ENCODE measurements at regions not wholly inside any gene's neighbourhood (a gene's known extent, or its start where the extent isn't known, plus 50 kb on each side); places are given as distances from the start of the nearest gene placed in this dataset.
A peak's percentile ranks its signal among the peaks of the same experiment; 100 is the strongest.

DNA sequence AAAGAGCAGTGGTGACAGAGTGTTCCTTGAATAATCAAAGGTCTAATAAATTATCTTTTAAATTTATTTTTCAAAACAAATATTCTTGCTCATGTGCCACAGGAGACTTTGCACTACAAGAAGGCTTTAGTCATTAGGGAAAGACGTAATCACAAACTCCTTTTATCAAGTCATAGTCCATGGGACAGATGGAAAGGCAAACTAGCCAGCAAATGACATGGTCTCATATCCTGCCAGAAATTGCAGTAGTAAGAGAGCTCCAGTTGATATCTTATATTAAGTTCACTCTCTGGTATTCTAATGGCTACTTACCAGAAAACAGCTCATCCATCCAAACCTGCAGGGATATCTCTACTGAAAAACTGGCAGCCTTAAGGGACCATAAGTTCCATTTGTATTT, 225.0 kb upstream of the TP63 start:
- TF ChIP-seq NFIC (IDR thresholded peaks at IDR 0.05) (no peak), EGR1 (IDR thresholded peaks at IDR 0.05) (no peak), CEBPB (IDR thresholded peaks at IDR 0.05) (no peak), FOXM1 (IDR thresholded peaks at IDR 0.05; ENCODE audit: borderline replicate concordance, low read depth) (no peak)
- TF ChIP-seq, protein P1, sequence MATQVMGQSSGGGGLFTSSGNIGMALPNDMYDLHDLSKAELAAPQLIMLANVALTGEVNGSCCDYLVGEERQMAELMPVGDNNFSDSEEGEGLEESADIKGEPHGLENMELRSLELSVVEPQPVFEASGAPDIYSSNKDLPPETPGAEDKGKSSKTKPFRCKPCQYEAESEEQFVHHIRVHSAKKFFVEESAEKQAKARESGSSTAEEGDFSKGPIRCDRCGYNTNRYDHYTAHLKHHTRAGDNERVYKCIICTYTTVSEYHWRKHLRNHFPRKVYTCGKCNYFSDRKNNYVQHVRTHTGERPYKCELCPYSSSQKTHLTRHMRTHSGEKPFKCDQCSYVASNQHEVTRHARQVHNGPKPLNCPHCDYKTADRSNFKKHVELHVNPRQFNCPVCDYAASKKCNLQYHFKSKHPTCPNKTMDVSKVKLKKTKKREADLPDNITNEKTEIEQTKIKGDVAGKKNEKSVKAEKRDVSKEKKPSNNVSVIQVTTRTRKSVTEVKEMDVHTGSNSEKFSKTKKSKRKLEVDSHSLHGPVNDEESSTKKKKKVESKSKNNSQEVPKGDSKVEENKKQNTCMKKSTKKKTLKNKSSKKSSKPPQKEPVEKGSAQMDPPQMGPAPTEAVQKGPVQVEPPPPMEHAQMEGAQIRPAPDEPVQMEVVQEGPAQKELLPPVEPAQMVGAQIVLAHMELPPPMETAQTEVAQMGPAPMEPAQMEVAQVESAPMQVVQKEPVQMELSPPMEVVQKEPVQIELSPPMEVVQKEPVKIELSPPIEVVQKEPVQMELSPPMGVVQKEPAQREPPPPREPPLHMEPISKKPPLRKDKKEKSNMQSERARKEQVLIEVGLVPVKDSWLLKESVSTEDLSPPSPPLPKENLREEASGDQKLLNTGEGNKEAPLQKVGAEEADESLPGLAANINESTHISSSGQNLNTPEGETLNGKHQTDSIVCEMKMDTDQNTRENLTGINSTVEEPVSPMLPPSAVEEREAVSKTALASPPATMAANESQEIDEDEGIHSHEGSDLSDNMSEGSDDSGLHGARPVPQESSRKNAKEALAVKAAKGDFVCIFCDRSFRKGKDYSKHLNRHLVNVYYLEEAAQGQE (IDR thresholded peaks at IDR 0.05; ENCODE audit: low read depth), result no peak

DNA sequence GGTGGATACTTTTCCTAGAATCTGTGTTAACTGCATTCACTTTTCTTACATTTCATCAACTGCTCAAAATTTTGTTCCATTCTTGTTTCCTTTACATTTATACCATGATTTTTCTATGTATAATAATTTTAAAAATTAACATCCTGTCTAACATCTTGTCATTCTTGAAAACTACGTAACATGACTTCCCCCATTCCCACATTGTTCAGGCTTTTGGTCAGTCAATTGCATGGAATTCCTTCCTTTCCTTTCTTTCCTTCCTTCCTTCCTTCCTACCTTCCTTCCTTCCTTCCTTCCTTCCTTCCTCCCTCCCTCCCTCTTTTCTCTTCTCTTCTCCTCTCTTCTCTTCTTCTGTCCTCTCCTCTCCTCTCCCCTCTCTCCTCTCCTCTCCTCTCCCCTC, 220.7 kb upstream of the TP63 start:
- TF ChIP-seq CEBPB (IDR thresholded peaks at IDR 0.05), result no peak
- no peak for TF ChIP-seq EP300 (IDR thresholded peaks at IDR 0.05; ENCODE audit: borderline replicate concordance)
- TF ChIP-seq NFIC (IDR thresholded peaks at IDR 0.05), result no peak
- TF ChIP-seq, protein P1 (IDR thresholded peaks at IDR 0.05; ENCODE audit: low read depth), result no peak
- no peak for TF ChIP-seq YY1 (IDR thresholded peaks at IDR 0.05; ENCODE audit: low read depth)
- TF ChIP-seq, protein P2, sequence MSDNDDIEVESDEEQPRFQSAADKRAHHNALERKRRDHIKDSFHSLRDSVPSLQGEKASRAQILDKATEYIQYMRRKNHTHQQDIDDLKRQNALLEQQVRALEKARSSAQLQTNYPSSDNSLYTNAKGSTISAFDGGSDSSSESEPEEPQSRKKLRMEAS (IDR thresholded peaks at IDR 0.05), result no peak
- no peak for TF ChIP-seq CREB1 (IDR thresholded peaks at IDR 0.05; ENCODE audit: low read depth)
- TF ChIP-seq TEAD4 (IDR thresholded peaks at IDR 0.05), result no peak
- TF ChIP-seq FOXM1 (IDR thresholded peaks at IDR 0.05; ENCODE audit: borderline replicate concordance, low read depth), result no peak
- TF ChIP-seq TCF12 (IDR thresholded peaks at IDR 0.05; ENCODE audit: low read depth), result no peak
- TF ChIP-seq EGR1 (IDR thresholded peaks at IDR 0.05), result no peak
- TF ChIP-seq, protein P3, sequence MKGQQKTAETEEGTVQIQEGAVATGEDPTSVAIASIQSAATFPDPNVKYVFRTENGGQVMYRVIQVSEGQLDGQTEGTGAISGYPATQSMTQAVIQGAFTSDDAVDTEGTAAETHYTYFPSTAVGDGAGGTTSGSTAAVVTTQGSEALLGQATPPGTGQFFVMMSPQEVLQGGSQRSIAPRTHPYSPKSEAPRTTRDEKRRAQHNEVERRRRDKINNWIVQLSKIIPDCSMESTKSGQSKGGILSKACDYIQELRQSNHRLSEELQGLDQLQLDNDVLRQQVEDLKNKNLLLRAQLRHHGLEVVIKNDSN (IDR thresholded peaks at IDR 0.05), result no peak

DNA sequence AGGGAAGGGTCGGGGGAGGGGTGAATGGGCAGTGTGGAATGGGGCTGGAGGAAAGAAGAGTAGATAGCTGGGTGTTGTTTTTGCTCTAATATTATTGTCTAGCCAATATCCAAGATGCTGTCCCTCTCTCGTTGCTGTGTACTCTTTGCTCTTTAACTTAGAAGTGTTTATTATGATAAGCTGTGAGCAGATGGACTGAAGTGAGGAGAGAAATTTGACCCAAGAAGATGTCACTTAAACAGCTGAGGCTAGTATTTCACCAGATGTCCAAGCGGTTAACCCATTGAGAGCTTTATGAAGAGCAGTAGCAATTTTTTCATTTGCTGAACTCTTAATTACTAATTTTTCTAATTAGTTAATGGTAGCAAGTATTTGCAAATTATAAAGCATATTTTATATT, 212.2 kb upstream of the TP63 start:
- TF ChIP-seq EGR1 (IDR thresholded peaks at IDR 0.05) (no peak), FOXM1 (IDR thresholded peaks at IDR 0.05; ENCODE audit: borderline replicate concordance, low read depth) (no peak)

DNA sequence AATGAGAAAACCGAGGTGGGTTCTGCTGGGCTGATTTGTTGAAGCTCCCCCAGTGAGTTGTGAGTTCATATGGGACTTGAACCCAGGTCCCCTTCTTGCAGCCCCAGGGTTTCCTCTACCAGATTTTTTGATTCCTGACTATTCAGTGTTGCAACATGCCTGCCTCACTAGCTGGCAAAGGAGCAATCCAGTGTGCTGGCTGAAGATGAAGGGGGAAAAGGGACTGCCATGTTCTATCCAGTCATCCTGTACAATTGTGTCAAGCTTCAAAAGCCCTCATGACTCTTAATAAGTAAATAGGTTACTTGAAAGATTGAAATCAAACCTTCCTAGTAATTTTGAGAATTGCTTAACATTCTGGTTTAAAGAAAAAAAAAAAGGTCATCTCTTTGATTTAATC, 211.5 kb upstream of the TP63 start:
- TF ChIP-seq EP300 (IDR thresholded peaks at IDR 0.05; ENCODE audit: borderline replicate concordance) (no peak), CEBPB (IDR thresholded peaks at IDR 0.05) (0 out of 2 replicates have a peak, but pooled peaks have one; percentile 4), TCF12 (IDR thresholded peaks at IDR 0.05; ENCODE audit: low read depth) (no peak), YY1 (IDR thresholded peaks at IDR 0.05; ENCODE audit: low read depth) (no peak), CREB1 (IDR thresholded peaks at IDR 0.05; ENCODE audit: low read depth) (no peak)
- TF ChIP-seq, protein P3 (IDR thresholded peaks at IDR 0.05), result no peak

- TF ChIP-seq RAD21 (IDR thresholded peaks at IDR 0.05; ENCODE audit: low read depth) (no peak), CREB1 (IDR thresholded peaks at IDR 0.05; ENCODE audit: low read depth) (no peak), FOXM1 (IDR thresholded peaks at IDR 0.05; ENCODE audit: borderline replicate concordance, low read depth) (no peak), TAF1 (IDR thresholded peaks at IDR 0.05; ENCODE audit: low read depth) (no peak), ZBTB7A (IDR thresholded peaks at IDR 0.05; ENCODE audit: low read depth) (no peak), EP300 (IDR thresholded peaks at IDR 0.05; ENCODE audit: borderline replicate concordance) (no peak), CEBPB (IDR thresholded peaks at IDR 0.05) (no peak), TCF12 (IDR thresholded peaks at IDR 0.05; ENCODE audit: low read depth) (no peak), TEAD4 (IDR thresholded peaks at IDR 0.05) (no peak), EGR1 (IDR thresholded peaks at IDR 0.05) (no peak)
- TF ChIP-seq, protein P3 (IDR thresholded peaks at IDR 0.05), result no peak
- TF ChIP-seq, protein P2 (IDR thresholded peaks at IDR 0.05), result no peak
- TF ChIP-seq, protein P1 (IDR thresholded peaks at IDR 0.05; ENCODE audit: low read depth), result no peak
Measured at GRCh38 chr3:189424922-189425321, 206.3 kb upstream of the TP63 start.

Data from Ishikawa (cell line).